Ishikawa (cell line): ENCODE measurements at regions not wholly inside any gene's neighbourhood (a gene's known extent, or its start where the extent isn't known, plus 50 kb on each side); places are given as distances from the start of the nearest gene placed in this dataset.

ENCODE experiments used
- CREB1 ChIP-seq: IDR thresholded peaks from 2 replicates; pipeline ENCODE4 v1.6.1; 2012; ENCODE audit warnings: low read depth
- EGR1 ChIP-seq: IDR thresholded peaks from 2 replicates; pipeline ENCODE4 v1.6.1; 2012
- EP300 ChIP-seq: IDR thresholded peaks from 2 replicates; pipeline ENCODE4 v1.6.1; 2012; ENCODE audit warnings: borderline replicate concordance
- MAX ChIP-seq: IDR thresholded peaks from 2 replicates; pipeline ENCODE4 v1.6.1; 2012
- TEAD4 ChIP-seq: IDR thresholded peaks from 2 replicates; pipeline ENCODE4 v1.6.1; 2012
- YY1 ChIP-seq: IDR thresholded peaks from 2 replicates; pipeline ENCODE4 v1.6.1; 2012; ENCODE audit warnings: low read depth
- TF ChIP-seq, protein P1 (sequence below): IDR thresholded peaks from 2 replicates; pipeline ENCODE4 v1.6.1; 2012; ENCODE audit warnings: low read depth, mild to moderate bottlenecking

DNA sequence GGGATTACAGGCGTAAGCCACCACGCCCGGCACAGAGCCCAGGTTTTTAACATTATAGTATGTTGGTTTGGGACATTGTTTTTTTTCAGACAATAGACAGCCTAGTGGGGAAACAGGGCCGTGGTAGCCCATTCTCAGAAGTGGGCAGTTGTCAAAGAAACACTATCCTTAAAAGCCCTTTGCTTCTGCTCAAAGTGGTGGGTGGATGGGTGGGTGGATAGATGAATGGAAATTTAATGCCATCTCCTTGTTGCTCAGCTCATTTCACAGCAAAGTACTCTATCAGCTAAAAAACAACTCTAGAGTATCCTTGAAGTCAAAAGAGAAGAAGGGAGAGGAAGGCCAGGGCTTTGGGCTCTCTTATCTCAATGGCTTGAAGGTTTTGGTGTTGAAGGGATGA, 137.8 kb downstream of the RRAGC start:
- TF ChIP-seq YY1 (no peak), TEAD4 (no peak), CREB1 (no peak), MAX (no peak), EGR1 (no peak), EP300 (no peak)
- TF ChIP-seq, protein P1, sequence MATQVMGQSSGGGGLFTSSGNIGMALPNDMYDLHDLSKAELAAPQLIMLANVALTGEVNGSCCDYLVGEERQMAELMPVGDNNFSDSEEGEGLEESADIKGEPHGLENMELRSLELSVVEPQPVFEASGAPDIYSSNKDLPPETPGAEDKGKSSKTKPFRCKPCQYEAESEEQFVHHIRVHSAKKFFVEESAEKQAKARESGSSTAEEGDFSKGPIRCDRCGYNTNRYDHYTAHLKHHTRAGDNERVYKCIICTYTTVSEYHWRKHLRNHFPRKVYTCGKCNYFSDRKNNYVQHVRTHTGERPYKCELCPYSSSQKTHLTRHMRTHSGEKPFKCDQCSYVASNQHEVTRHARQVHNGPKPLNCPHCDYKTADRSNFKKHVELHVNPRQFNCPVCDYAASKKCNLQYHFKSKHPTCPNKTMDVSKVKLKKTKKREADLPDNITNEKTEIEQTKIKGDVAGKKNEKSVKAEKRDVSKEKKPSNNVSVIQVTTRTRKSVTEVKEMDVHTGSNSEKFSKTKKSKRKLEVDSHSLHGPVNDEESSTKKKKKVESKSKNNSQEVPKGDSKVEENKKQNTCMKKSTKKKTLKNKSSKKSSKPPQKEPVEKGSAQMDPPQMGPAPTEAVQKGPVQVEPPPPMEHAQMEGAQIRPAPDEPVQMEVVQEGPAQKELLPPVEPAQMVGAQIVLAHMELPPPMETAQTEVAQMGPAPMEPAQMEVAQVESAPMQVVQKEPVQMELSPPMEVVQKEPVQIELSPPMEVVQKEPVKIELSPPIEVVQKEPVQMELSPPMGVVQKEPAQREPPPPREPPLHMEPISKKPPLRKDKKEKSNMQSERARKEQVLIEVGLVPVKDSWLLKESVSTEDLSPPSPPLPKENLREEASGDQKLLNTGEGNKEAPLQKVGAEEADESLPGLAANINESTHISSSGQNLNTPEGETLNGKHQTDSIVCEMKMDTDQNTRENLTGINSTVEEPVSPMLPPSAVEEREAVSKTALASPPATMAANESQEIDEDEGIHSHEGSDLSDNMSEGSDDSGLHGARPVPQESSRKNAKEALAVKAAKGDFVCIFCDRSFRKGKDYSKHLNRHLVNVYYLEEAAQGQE, result no peak
